GM18861 (cell line): ENCODE measurements at regions not wholly inside any gene's neighbourhood (a gene's known extent, or its start where the extent isn't known, plus 50 kb on each side); places are given as distances from the start of the nearest gene placed in this dataset.

Experiments used
- ATAC-seq: cut with Tn5 transposase; IDR thresholded peaks from one replicate; pipeline ENCODE4 v1.9.1; 2021; ENCODE audit not compliant: unreplicated experiment

GRCh38 chr5:56286015-56286884 is 53.1 kb upstream of the ANKRD55 start:
- no peak for ATAC-seq

GRCh38 chr5:56282951-56283350 is 49.8 kb upstream of the ANKRD55 start:
- no peak for ATAC-seq
